ENCODE measurements at regions not wholly inside any gene's neighbourhood (a gene's known extent, or its start where the extent isn't known, plus 50 kb on each side); places are given as distances from the start of the nearest gene placed in this dataset.

DNA sequence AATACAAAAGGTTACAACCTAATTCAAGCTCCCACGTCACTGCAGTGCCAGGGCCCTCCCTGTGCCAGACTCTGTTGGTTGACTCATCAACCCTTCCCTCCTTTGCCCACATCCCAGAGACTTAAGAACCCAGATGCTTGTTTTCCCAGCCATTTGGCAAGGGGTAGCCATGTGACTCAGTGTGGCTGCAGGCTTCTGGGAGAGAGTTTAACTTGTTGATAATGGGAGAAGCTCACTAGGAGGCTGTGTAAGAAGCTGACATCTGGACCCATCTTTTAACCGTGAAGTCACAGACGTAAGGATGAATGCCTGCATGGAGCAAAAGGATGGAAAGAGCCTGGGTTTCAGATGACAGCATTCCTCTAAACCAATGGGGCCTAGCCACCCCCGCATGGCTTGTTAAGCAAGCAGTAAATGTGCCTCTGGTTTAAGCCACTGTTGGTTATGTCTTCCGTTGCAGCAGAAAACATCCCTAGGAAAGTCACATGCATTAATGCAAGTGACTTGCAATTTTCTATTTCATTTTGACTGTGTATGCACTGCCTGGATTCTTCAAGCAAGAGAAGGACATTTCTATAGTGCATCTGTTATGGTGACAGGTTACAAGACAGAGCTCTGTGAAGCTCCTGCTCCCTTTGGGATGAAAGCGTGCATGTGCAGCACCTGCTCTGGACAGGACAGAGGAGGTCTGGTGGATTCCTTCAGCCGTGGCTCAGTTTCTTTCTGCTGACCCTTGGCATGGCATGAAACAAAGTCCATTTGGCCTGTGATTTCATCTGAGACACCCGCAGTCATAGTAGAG is 57.5 kb upstream of the CREB5 start:
- TF ChIP-seq CTCF (IDR thresholded peaks at IDR 0.05 in 4 of 5, conservative IDR thresholded peaks at IDR 0.05 in 1 of 5) (no peak), POLR2A (IDR thresholded peaks at IDR 0.05) (no peak)
